ENCODE measurements at regions not wholly inside any gene's neighbourhood (a gene's known extent, or its start where the extent isn't known, plus 50 kb on each side); places are given as distances from the start of the nearest gene placed in this dataset.

GRCh38 chr6:156557911-156558259 lies 219.3 kb upstream of the ARID1B start:
- TF ChIP-seq CTCF (IDR thresholded peaks at IDR 0.05): no peak
- TF ChIP-seq POLR2A (IDR thresholded peaks at IDR 0.05): no peak
- TF ChIP-seq POLR2AphosphoS5 (IDR thresholded peaks at IDR 0.05): no peak

Data from breast epithelium (tissue), 3 donors.